ENCODE measurements at regions not wholly inside any gene's neighbourhood (a gene's known extent, or its start where the extent isn't known, plus 50 kb on each side); places are given as distances from the start of the nearest gene placed in this dataset.

GRCh38 chr1:199861020-199861795, 166.3 kb upstream of the NR5A2 start:
- TF ChIP-seq, protein P1, sequence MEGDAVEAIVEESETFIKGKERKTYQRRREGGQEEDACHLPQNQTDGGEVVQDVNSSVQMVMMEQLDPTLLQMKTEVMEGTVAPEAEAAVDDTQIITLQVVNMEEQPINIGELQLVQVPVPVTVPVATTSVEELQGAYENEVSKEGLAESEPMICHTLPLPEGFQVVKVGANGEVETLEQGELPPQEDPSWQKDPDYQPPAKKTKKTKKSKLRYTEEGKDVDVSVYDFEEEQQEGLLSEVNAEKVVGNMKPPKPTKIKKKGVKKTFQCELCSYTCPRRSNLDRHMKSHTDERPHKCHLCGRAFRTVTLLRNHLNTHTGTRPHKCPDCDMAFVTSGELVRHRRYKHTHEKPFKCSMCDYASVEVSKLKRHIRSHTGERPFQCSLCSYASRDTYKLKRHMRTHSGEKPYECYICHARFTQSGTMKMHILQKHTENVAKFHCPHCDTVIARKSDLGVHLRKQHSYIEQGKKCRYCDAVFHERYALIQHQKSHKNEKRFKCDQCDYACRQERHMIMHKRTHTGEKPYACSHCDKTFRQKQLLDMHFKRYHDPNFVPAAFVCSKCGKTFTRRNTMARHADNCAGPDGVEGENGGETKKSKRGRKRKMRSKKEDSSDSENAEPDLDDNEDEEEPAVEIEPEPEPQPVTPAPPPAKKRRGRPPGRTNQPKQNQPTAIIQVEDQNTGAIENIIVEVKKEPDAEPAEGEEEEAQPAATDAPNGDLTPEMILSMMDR (IDR thresholded peaks at IDR 0.05; ENCODE audit: borderline replicate concordance, extremely low read depth, low read length, poor library complexity, severe bottlenecking), result no peak
- TF ChIP-seq EZH2 (IDR thresholded peaks at IDR 0.05; ENCODE audit: borderline replicate concordance, low read depth, low read length, severe bottlenecking), result no peak

Data from DND-41 (cell line).